ENCODE measurements at regions not wholly inside any gene's neighbourhood (a gene's known extent, or its start where the extent isn't known, plus 50 kb on each side); places are given as distances from the start of the nearest gene placed in this dataset.

- peaks cover 2% of the 10 kb centered on the region; the same call in 1 of the 2 replicates for H3K27me3 ChIP-seq (ENCODE audit: insufficient read depth, low read length)
- H3K9me3 ChIP-seq (ENCODE audit: control insufficient read depth in 1 of 2, insufficient read depth in 1 of 2, low read depth in 1 of 2, low read length in 2 of 2): no peaks in the 10 kb centered on the region
- no peak overlapping the region for H3K4me3 ChIP-seq (replicated peaks in 1 of 2; ENCODE audit: low read depth in 1 of 2, low read length in 2 of 2)
- H3K9me2 ChIP-seq (ENCODE audit: insufficient read depth): no peaks in the 10 kb centered on the region
- TF ChIP-seq ATF3 (IDR thresholded peaks at IDR 0.05): no peak
- H3K4me2 ChIP-seq (ENCODE audit: low read length): no peak overlapping the region
- DNase-seq (ENCODE audit: low read depth, low spot score): no peak
- no peaks in the 10 kb centered on the region for H4K20me1 ChIP-seq (ENCODE audit: insufficient read depth)
- H3K79me2 ChIP-seq (ENCODE audit: insufficient read depth, low read length): no peaks in the 10 kb centered on the region
- H3K36me3 ChIP-seq (ENCODE audit: control insufficient read depth in 1 of 2, insufficient read depth in 2 of 2, low read length in 2 of 2): no peaks in the 10 kb centered on the region
- no peak overlapping the region for H3K9ac ChIP-seq (ENCODE audit: low read length)
- no peak overlapping the region for H2AFZ ChIP-seq (ENCODE audit: low read depth, low read length, poor library complexity, severe bottlenecking)
- ChIA-PET CTCF (no interaction called here), POLR2A (no interaction called here), RAD21 (ENCODE audit: low non-redundant PET in 1 of 2, low total read pairs in 2 of 2, uncharacterized antibody in 2 of 2, unreplicated experiment in 2 of 2) (no interaction called here)
- intact Hi-C loops (cut with micrococcal nuclease): no loop called here
- no peaks in the 10 kb centered on the region for H3K4me1 ChIP-seq (ENCODE audit: control insufficient read depth in 1 of 2, insufficient read depth in 2 of 2, low read length in 2 of 2)
- H3K27ac ChIP-seq (ENCODE audit: low read depth, low read length): no peak overlapping the region
- ATAC-seq: no peak
- BruUV-seq (replicated peaks): no TSS peak
These were observed 147.9 kb upstream of the GAREM1 start for GRCh38 chr18:32618546-32618945.

GRCh38 chr18:32613821-32614220, 143.1 kb upstream of the GAREM1 start:
- Histone ChIP-seq H4K20me1 (ENCODE audit: insufficient read depth) (no peaks in the 10 kb centered on the region; the same call in 1 of the 2 replicates), H3K9ac (ENCODE audit: low read length) (no peak overlapping the region), H3K27ac (ENCODE audit: low read depth, low read length) (no peak overlapping the region), H3K4me3 (replicated peaks in 1 of 2; ENCODE audit: low read depth in 1 of 2, low read length in 2 of 2) (no peak overlapping the region), H3K27me3 (ENCODE audit: insufficient read depth, low read length) (0 out of 2 replicates have a peak, but pooled peaks cover 7% of the 10 kb centered on the region), H3K4me1 (ENCODE audit: control insufficient read depth in 1 of 2, insufficient read depth in 2 of 2, low read length in 2 of 2) (no peaks in the 10 kb centered on the region), H3K9me2 (ENCODE audit: insufficient read depth) (no peaks in the 10 kb centered on the region), H3K4me2 (ENCODE audit: low read length) (no peak overlapping the region), H3K36me3 (ENCODE audit: control insufficient read depth in 1 of 2, insufficient read depth in 2 of 2, low read length in 2 of 2) (no peaks in the 10 kb centered on the region), H2AFZ (ENCODE audit: low read depth, low read length, poor library complexity, severe bottlenecking) (no peak overlapping the region), H3K9me3 (ENCODE audit: control insufficient read depth in 1 of 2, insufficient read depth in 1 of 2, low read depth in 1 of 2, low read length in 2 of 2) (no peaks in the 10 kb centered on the region), H3K79me2 (ENCODE audit: insufficient read depth, low read length) (no peaks in the 10 kb centered on the region)
- POLR2A ChIA-PET: no interaction called here
- ATAC-seq (no peak), DNase-seq (ENCODE audit: low read depth, low spot score) (no peak)
- TF ChIP-seq POLR2AphosphoS5 (IDR thresholded peaks at IDR 0.05; ENCODE audit: low read depth, low read length) (no peak), CTCF (IDR thresholded peaks at IDR 0.05 in 2 of 3, conservative IDR thresholded peaks at IDR 0.05 in 1 of 3; ENCODE audit: borderline replicate concordance in 1 of 3, insufficient read depth in 1 of 3, low read depth in 2 of 3, low read length in 2 of 3) (no peak), ATF3 (IDR thresholded peaks at IDR 0.05) (no peak), ZBTB33 (IDR thresholded peaks at IDR 0.05; ENCODE audit: extremely low read depth, insufficient replicate concordance, low read length) (no peak), MAX (IDR thresholded peaks at IDR 0.05) (no peak), ELF1 (IDR thresholded peaks at IDR 0.05; ENCODE audit: borderline replicate concordance, low read depth) (no peak), SIN3A (IDR thresholded peaks at IDR 0.05; ENCODE audit: low read depth) (no peak), FOSL1 (IDR thresholded peaks at IDR 0.05; ENCODE audit: low read depth) (no peak)
- CTCF ChIA-PET: no interaction called here
- intact Hi-C loops (cut with micrococcal nuclease): no loop called here
- no TSS peak for BruUV-seq (replicated peaks)
- RAD21 ChIA-PET (ENCODE audit: low non-redundant PET in 1 of 2, low total read pairs in 2 of 2, uncharacterized antibody in 2 of 2, unreplicated experiment in 2 of 2): no interaction called here
